SK-N-SH treated with all-trans-retinoic acid at 6 μM for 48 hours (cell line): ENCODE measurements at regions not wholly inside any gene's neighbourhood (a gene's known extent, or its start where the extent isn't known, plus 50 kb on each side); places are given as distances from the start of the nearest gene placed in this dataset.

ENCODE experiments used
- ARNTL ChIP-seq: fragments of 450-650 bp; formaldehyde crosslinking; IDR thresholded peaks from 2 replicates; pipeline ENCODE4 v1.5.0; 2020; ENCODE audit warnings: low read depth, mild to moderate bottlenecking, moderate library complexity, borderline replicate concordance
- CSDC2 ChIP-seq: fragments of 250-450 bp; sonication (Bioruptor Pico); IDR thresholded peaks from 2 replicates; pipeline ENCODE4 v1.5.0; 2020; ENCODE audit warnings: mild to moderate bottlenecking, moderate library complexity
- RARB ChIP-seq: fragments of 250-450 bp; sonication (Bioruptor Pico); IDR thresholded peaks from 2 replicates; pipeline ENCODE4 v1.8.0; 2021; ENCODE audit warnings: mild to moderate bottlenecking, moderate library complexity
- SNAI2 ChIP-seq: fragments of 250-450 bp; sonication (Bioruptor Pico); IDR thresholded peaks from 2 replicates; pipeline ENCODE4 v1.5.0; 2020; ENCODE audit warnings: mild to moderate bottlenecking, moderate library complexity
- ZFP3 ChIP-seq: fragments of 250-450 bp; sonication (Bioruptor Pico); IDR thresholded peaks from 2 replicates; pipeline ENCODE4 v1.5.0; 2020; ENCODE audit warnings: mild to moderate bottlenecking, moderate library complexity
- ZFP30 ChIP-seq: fragments of 450-650 bp; formaldehyde crosslinking; IDR thresholded peaks from 2 replicates; pipeline ENCODE4 v1.5.0; 2022; ENCODE audit warnings: mild to moderate bottlenecking, moderate library complexity
- ZNF70 ChIP-seq: fragments of 450-650 bp; formaldehyde crosslinking; IDR thresholded peaks from 2 replicates; pipeline ENCODE4 v1.5.0; 2020; ENCODE audit warnings: mild to moderate bottlenecking, moderate library complexity
- TF ChIP-seq, protein P1 (sequence below): fragments of 250-450 bp; sonication (Bioruptor Pico); IDR thresholded peaks from 2 replicates; pipeline ENCODE4 v1.5.1; 2020; ENCODE audit warnings: low read depth, mild to moderate bottlenecking, moderate library complexity
- TF ChIP-seq, protein P2 (sequence below): fragments of 250-450 bp; sonication (Bioruptor Pico); IDR thresholded peaks from 2 replicates; pipeline ENCODE4 v1.8.0; 2020; ENCODE audit warnings: mild to moderate bottlenecking, moderate library complexity, borderline replicate concordance

DNA sequence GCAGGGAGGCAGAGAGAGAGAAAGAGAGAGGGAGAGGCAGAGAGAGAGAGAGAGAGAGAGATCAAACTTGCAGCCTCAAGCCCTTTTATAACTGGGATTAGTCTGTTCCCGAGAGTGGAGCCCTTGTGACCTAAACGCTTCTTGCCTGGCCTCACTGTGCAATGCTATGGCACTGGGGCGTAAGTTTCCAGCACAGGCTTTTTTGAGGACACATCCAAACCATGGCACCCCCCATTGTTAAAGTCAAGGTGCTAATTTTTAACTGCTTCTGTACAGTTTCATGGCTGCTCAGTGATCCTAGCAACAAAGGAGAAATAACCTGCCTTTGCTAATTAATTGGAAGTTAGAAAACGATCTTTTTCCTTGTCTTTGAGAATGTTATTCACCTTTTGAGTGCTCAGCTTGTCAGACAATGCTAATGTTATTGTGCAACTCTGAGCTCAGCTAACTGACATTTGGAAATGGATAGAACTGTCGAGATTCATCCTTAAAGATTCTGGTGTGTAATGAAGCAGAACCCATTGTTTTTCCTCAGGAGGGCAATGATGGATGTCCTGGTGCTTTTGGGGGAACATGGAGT, 268.4 kb downstream of the GLRX3 start:
- TF ChIP-seq ZFP30 (CRISPR knock-in tag) (no peak), ZFP3 (CRISPR knock-in tag) (no peak), CSDC2 (CRISPR knock-in tag) (no peak), ARNTL (CRISPR knock-in tag) (no peak), SNAI2 (CRISPR knock-in tag) (no peak), RARB (CRISPR knock-in tag) (no peak), ZNF70 (CRISPR knock-in tag) (no peak)
- TF ChIP-seq, protein P1, sequence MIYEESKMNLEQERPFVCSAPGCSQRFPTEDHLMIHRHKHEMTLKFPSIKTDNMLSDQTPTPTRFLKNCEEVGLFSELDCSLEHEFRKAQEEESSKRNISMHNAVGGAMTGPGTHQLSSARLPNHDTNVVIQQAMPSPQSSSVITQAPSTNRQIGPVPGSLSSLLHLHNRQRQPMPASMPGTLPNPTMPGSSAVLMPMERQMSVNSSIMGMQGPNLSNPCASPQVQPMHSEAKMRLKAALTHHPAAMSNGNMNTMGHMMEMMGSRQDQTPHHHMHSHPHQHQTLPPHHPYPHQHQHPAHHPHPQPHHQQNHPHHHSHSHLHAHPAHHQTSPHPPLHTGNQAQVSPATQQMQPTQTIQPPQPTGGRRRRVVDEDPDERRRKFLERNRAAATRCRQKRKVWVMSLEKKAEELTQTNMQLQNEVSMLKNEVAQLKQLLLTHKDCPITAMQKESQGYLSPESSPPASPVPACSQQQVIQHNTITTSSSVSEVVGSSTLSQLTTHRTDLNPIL: no peak
- TF ChIP-seq, protein P2, sequence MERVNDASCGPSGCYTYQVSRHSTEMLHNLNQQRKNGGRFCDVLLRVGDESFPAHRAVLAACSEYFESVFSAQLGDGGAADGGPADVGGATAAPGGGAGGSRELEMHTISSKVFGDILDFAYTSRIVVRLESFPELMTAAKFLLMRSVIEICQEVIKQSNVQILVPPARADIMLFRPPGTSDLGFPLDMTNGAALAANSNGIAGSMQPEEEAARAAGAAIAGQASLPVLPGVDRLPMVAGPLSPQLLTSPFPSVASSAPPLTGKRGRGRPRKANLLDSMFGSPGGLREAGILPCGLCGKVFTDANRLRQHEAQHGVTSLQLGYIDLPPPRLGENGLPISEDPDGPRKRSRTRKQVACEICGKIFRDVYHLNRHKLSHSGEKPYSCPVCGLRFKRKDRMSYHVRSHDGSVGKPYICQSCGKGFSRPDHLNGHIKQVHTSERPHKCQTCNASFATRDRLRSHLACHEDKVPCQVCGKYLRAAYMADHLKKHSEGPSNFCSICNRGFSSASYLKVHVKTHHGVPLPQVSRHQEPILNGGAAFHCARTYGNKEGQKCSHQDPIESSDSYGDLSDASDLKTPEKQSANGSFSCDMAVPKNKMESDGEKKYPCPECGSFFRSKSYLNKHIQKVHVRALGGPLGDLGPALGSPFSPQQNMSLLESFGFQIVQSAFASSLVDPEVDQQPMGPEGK (CRISPR knock-in tag): no peak
